ENCODE measurements at regions not wholly inside any gene's neighbourhood (a gene's known extent, or its start where the extent isn't known, plus 50 kb on each side); places are given as distances from the start of the nearest gene placed in this dataset. TPM values are rescaled to one million over a fixed set of nuclear protein-coding genes. Genes with fewer than 3 reads are reported as not detected.

Small RNA genes in the stretch of these regions (small RNA-seq; reads per million reads assigned to genes)
- gene MIR1-1, result not detected
